SU-DHL-6 (cell line): ENCODE measurements at regions not wholly inside any gene's neighbourhood (a gene's known extent, or its start where the extent isn't known, plus 50 kb on each side); places are given as distances from the start of the nearest gene placed in this dataset.

Experiments
- H2AFZ ChIP-seq: fragments of 200-600 bp; sonication (generic); 2 replicates; pipeline ENCODE4 v1.6.1; 2014; ENCODE audit warnings: low read depth, mild to moderate bottlenecking, moderate library complexity, mixed read lengths, antibody characterized with exemption, low read length; ENCODE audit not compliant: severe bottlenecking
- H3F3A ChIP-seq: fragments of 200-600 bp; shearing (Covaris generic); 2 replicates; pipeline ENCODE4 v1.6.0; 2016; ENCODE audit warnings: antibody characterized with exemption, mild to moderate bottlenecking; ENCODE audit not compliant: insufficient read depth
- H3K27ac ChIP-seq: fragments of 200-600 bp; sonication (generic); 2 replicates; pipeline ENCODE4 v1.5.1; 2016; ENCODE audit warnings: low read depth, mild to moderate bottlenecking, low read length, moderate library complexity, mixed read lengths
- H3K27me3 ChIP-seq: fragments of 200-600 bp; sonication (generic), shearing (Covaris generic); 2 replicates; pipeline ENCODE4 v1.6.0; 2014; ENCODE audit warnings: mild to moderate bottlenecking, low read length
- H3K36me3 ChIP-seq: fragments of 200-600 bp; sonication (generic); 2 replicates; pipeline ENCODE4 v1.6.1; 2014; ENCODE audit warnings: mild to moderate bottlenecking, low read length, mixed read lengths
- H3K4me2 ChIP-seq: fragments of 300-600, 200-600 bp; shearing (Covaris generic), sonication (generic); 2 replicates; pipeline ENCODE4 v1.6.0; 2014; ENCODE audit warnings: low read length, low read depth, mild to moderate bottlenecking; ENCODE audit not compliant: poor library complexity, severe bottlenecking
- H3K4me3 ChIP-seq: fragments of 200-600 bp; sonication (generic); 2 replicates; pipeline ENCODE4 v1.5.1; 2014; ENCODE audit warnings: antibody characterized with exemption, low read length, mild to moderate bottlenecking, mixed read lengths; ENCODE audit not compliant: insufficient read depth, poor library complexity, severe bottlenecking
- H3K79me2 ChIP-seq: fragments of 200-600 bp; sonication (generic); 2 replicates; pipeline ENCODE4 v1.6.1; 2014; ENCODE audit warnings: mild to moderate bottlenecking, low read length, moderate library complexity; ENCODE audit not compliant: insufficient read depth
- H3K9ac ChIP-seq: fragments of 200-600 bp; sonication (generic); 2 replicates; pipeline ENCODE4 v1.7.0; 2014; ENCODE audit warnings: mild to moderate bottlenecking, low read length
- H3K9me2 ChIP-seq: fragments of 200-600 bp; sonication (generic); replicated peaks from 2 replicates; pipeline ENCODE4 v1.6.1; 2014; ENCODE audit warnings: low read length; ENCODE audit not compliant: insufficient read depth
- H3K9me3 ChIP-seq: fragments of 200-600 bp; sonication (generic); 2 replicates; pipeline ENCODE4 v1.6.1; 2014; ENCODE audit warnings: low read length, mixed read lengths; ENCODE audit not compliant: insufficient read depth
- H4K20me1 ChIP-seq: fragments of 200-600 bp; sonication (generic); 2 replicates; pipeline ENCODE4 v1.6.1; 2014; ENCODE audit warnings: low read depth, mild to moderate bottlenecking, antibody characterized with exemption, low read length, moderate library complexity, mixed read lengths
- EZH2phosphoT487 ChIP-seq: fragments of 200-600 bp; sonication (generic), shearing (Covaris generic); conservative IDR thresholded peaks from 2 replicates; pipeline ENCODE4 v1.6.1; 2018; ENCODE audit warnings: mild to moderate bottlenecking, antibody characterized with exemption, low read length, moderate library complexity, mixed read lengths
- TF ChIP-seq, protein P1 (sequence below): fragments of 200-600 bp; sonication (generic); IDR thresholded peaks from one replicate; pipeline ENCODE4 v1.5.1; 2017; ENCODE audit warnings: antibody characterized with exemption, mild to moderate bottlenecking, low read length, moderate library complexity; ENCODE audit not compliant: insufficient read depth, poor library complexity, severe bottlenecking

DNA sequence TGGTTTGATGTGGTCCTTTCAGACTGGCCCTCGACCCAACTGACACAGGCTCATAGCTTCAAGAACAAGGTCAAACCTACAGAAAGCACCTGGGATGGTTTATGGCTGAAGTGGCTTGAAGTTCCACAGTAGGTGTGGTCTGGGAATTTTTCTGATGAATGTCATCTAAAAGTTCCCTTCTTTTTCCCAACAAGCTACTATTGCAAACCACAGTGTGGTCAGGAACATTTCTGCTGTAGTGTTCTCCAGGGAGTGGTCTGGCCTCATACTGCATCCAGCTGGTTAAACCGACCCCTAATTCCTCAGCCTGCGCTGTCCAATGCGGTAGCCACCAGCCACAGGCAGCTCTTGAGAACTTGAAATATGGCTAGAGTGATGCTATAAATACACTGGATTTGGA lies 92.7 kb downstream of the FAM124B start:
- Histone ChIP-seq H3K27ac (no peak overlapping the region), H2AFZ (no peak overlapping the region), H3K9me2 (no peaks in the 10 kb centered on the region), H3F3A (no peaks in the 10 kb centered on the region), H4K20me1 (no peaks in the 10 kb centered on the region), H3K4me3 (no peak overlapping the region), H3K4me2 (no peak overlapping the region), H3K27me3 (no peaks in the 10 kb centered on the region), H3K36me3 (no peaks in the 10 kb centered on the region), H3K79me2 (no peaks in the 10 kb centered on the region), H3K9me3 (no peaks in the 10 kb centered on the region), H3K9ac (no peak overlapping the region)
- TF ChIP-seq EZH2phosphoT487: no peak
- TF ChIP-seq, protein P1, sequence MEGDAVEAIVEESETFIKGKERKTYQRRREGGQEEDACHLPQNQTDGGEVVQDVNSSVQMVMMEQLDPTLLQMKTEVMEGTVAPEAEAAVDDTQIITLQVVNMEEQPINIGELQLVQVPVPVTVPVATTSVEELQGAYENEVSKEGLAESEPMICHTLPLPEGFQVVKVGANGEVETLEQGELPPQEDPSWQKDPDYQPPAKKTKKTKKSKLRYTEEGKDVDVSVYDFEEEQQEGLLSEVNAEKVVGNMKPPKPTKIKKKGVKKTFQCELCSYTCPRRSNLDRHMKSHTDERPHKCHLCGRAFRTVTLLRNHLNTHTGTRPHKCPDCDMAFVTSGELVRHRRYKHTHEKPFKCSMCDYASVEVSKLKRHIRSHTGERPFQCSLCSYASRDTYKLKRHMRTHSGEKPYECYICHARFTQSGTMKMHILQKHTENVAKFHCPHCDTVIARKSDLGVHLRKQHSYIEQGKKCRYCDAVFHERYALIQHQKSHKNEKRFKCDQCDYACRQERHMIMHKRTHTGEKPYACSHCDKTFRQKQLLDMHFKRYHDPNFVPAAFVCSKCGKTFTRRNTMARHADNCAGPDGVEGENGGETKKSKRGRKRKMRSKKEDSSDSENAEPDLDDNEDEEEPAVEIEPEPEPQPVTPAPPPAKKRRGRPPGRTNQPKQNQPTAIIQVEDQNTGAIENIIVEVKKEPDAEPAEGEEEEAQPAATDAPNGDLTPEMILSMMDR: no peak

DNA sequence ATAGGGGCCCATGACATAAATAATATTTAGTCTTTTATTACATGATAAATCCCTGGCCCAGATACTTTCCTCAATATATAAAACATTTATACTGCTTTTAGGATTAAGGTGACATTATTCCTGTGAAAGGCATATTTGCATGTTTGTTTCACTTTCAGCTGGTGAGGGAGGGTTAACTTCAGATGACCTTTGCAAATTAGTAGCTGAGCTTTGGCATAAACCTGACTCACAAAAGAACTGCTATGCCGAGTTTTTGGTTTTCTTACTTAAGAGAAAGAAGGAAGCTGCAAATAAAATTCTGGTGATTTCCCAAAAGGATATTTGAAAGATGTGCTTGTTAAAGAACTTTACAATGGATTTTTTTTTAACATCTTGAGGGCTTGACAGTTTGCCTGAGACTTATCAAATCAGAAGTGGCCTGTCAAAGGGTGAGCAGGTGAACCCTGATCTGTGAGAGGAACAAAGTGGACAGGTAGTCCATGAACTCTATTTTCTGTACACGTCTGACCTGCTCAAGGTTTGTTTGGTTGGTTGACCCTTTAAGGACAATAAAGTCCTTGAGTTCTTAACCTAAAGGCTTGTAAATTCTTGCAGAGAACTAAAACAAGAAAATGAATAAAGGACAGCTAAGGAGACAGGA lies 93.5 kb downstream of the FAM124B start:
- TF ChIP-seq EZH2phosphoT487: no peak
- TF ChIP-seq, protein P1: no peak
- H3K4me2 ChIP-seq: no peak overlapping the region

DNA sequence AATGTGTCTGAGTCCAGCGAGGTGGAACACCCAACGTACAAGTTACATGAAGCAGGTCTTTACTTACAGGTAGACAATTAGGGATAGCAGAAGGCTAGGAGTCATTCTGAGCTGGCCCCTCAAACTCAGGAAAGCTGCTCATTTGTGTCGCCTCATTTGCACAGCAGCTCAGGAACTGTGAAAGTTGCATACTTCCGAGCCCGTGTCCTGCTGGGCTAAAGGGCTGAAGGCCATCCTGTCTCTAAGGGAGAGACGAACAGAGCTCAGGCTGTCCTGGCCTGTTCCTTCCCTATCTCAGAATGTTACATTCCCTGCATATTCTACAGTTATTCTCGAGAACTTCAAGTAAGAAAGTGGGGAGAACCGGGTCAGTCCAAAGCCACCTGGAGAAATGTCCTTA lies 99.0 kb downstream of the FAM124B start:
- Histone ChIP-seq H3K9me3 (no peaks in the 10 kb centered on the region), H3K4me2 (no peak overlapping the region), H3K27ac (no peak overlapping the region), H3K9me2 (no peaks in the 10 kb centered on the region), H3K4me3 (no peak overlapping the region), H3K36me3 (no peaks in the 10 kb centered on the region), H3F3A (no peaks in the 10 kb centered on the region), H2AFZ (no peak overlapping the region), H3K79me2 (no peaks in the 10 kb centered on the region), H4K20me1 (no peaks in the 10 kb centered on the region), H3K9ac (no peak overlapping the region), H3K27me3 (no peaks in the 10 kb centered on the region)
- TF ChIP-seq, protein P1: no peak
- no peak for TF ChIP-seq EZH2phosphoT487

More for the DNA sequence above, 93.5 kb downstream of the FAM124B start:
- H4K20me1 ChIP-seq: no peaks in the 10 kb centered on the region
- H3K27ac ChIP-seq: no peak overlapping the region
- H3K36me3 ChIP-seq: no peaks in the 10 kb centered on the region
- no peak overlapping the region for H3K9ac ChIP-seq
- no peaks in the 10 kb centered on the region for H3K79me2 ChIP-seq
- H3K9me2 ChIP-seq: no peaks in the 10 kb centered on the region
- H3K4me3 ChIP-seq: no peak overlapping the region
- no peaks in the 10 kb centered on the region for H3F3A ChIP-seq
- no peak overlapping the region for H2AFZ ChIP-seq
- H3K9me3 ChIP-seq: no peaks in the 10 kb centered on the region
- H3K27me3 ChIP-seq: no peaks in the 10 kb centered on the region
